Neural crest cell (in vitro differentiated cells): ENCODE measurements at regions not wholly inside any gene's neighbourhood (a gene's known extent, or its start where the extent isn't known, plus 50 kb on each side); places are given as distances from the start of the nearest gene placed in this dataset.

Experiments
- DNase-seq: peaks from one replicate; pipeline ENCODE4 v3.0.0; 2021; ENCODE audit warnings: low read depth, mixed read lengths, low spot score
- H3K27ac Mint-ChIP-seq: one replicate; pipeline ENCODE4 v1.8.0; 2021; ENCODE audit warnings: mild to moderate bottlenecking, mixed read lengths; ENCODE audit not compliant: unreplicated experiment
- H3K27me3 Mint-ChIP-seq: 2 replicates; pipeline ENCODE4 v1.8.0; 2021; ENCODE audit warnings: low read depth, mild to moderate bottlenecking, mixed read lengths
- H3K36me3 Mint-ChIP-seq: 2 replicates; pipeline ENCODE4 v1.8.0; 2021; ENCODE audit warnings: low read depth, mild to moderate bottlenecking, mixed read lengths
- H3K4me1 Mint-ChIP-seq: 2 replicates; pipeline ENCODE4 v1.8.0; 2021; ENCODE audit warnings: mixed read lengths
- H3K4me3 Mint-ChIP-seq: one replicate; pipeline ENCODE4 v1.8.0; 2021; ENCODE audit warnings: mild to moderate bottlenecking, mixed read lengths
- H3K9me3 Mint-ChIP-seq: 2 replicates; pipeline ENCODE4 v1.8.0; 2021; ENCODE audit warnings: mixed read lengths
- CTCF ChIP-seq: fragments of 200-600 bp; sonication (generic); conservative IDR thresholded peaks from 2 replicates; pipeline ENCODE4 v1.5.0; 2021; ENCODE audit warnings: antibody characterized with exemption, mild to moderate bottlenecking

GRCh38 chr7:20558963-20559716 is 56.3 kb upstream of the ABCB5 start:
- Mint-ChIP-seq H3K4me3 (no peak overlapping the region), H3K36me3 (peaks cover under 1% of the 10 kb centered on the region), H3K27ac (no peak overlapping the region)

DNA sequence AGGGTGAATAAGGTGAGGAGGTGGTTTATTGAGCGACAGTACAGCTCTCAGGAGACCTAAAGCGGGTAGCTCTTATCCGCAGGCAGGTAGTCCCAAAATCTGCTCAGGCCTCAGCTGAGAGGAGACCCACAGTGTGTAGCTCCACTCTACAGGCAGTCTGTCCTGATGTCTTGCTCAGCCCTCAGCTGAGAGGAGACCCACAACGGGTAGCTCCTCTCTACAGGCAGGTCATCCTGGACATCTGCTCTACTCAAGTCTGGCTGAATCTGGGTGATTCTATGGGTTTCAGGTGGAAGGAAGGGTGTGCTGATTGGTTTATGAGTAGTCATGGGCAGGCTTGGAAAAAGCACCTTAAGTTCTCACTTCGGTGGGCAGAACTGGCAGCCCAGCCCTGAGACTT is 55.6 kb upstream of the ABCB5 start:
- Mint-ChIP-seq H3K9me3 (peaks cover 8% of the 10 kb centered on the region), H3K4me1 (peaks cover 22% of the 10 kb centered on the region), H3K36me3 (peaks cover under 1% of the 10 kb centered on the region), H3K27ac (no peak overlapping the region), H3K4me3 (no peak overlapping the region), H3K27me3 (no peaks in the 10 kb centered on the region)
- no peak for TF ChIP-seq CTCF
- no peak for DNase-seq

More at GRCh38 chr7:20558963-20559716, 56.3 kb upstream of the ABCB5 start:
- DNase-seq: no peak
- no peaks in the 10 kb centered on the region for H3K27me3 Mint-ChIP-seq
- no peak for TF ChIP-seq CTCF
- peaks cover 8% of the 10 kb centered on the region for H3K9me3 Mint-ChIP-seq
- H3K4me1 Mint-ChIP-seq: peaks cover 22% of the 10 kb centered on the region

DNA sequence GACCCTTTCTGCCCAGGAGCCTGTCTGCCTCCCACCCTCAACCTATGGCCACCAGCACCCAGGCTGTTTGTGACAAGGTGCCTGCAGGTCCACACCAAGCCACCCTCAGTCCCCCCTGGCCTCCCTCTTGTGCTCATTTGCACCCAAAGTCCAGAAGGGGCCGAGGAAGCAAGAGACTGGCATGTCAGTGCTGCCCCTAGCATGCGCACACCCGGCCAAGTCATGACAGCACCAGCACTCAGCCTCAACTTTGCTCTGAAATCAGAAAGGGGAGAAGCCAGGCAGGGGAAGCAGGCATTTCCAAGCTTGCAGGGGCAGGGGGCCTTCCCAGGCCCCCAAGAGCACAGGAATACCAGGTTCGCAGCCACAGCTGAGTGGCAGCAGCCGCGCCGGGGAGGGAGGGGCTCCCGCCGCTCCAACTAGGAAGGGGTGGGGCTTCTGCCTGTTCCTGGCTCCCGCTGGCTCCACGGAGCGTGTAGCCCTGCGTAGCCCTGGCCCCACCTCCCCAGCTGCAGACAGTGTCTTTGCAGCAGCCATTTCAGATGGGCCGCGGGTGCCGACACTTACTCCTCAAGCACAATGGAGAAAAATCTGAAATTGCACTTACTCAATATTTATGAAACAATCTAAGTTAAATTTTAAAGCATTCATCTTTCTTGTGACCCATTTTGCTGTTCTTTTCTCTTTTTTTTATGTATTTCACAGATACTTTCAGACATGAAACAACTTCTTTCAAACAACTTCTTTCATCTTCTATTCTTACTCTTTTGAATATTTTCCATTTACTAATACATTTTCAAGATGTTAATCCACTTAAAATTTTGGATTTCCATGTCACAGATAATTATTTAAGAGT is 54.9 kb upstream of the ABCB5 start:
- Mint-ChIP-seq H3K27ac (no peak overlapping the region), H3K9me3 (peaks cover 8% of the 10 kb centered on the region), H3K4me3 (no peak overlapping the region), H3K27me3 (no peaks in the 10 kb centered on the region), H3K36me3 (peaks cover 3% of the 10 kb centered on the region), H3K4me1 (peaks cover 22% of the 10 kb centered on the region)
- DNase-seq: no peak
- no peak for TF ChIP-seq CTCF

DNA sequence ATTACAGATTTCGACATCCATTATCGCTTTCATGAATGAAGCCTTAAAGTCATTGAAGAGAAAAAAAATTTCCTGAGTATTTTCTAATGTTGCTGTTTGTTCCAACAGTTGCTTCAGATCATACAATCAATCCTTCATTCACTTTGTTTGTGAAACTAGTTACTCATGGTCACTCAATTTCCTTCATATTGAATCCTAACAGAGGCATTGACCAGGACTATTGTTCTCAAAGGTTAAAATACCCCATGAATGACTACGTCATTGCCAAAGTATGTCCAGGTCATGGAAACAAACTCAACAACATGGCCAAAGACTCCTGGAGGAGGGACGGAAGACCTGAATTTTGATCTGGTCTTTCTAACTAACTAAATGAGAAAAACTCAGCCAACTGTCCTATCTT is 54.0 kb upstream of the ABCB5 start:
- Mint-ChIP-seq H3K4me3 (no peak overlapping the region), H3K27me3 (no peaks in the 10 kb centered on the region), H3K4me1 (peaks cover 22% of the 10 kb centered on the region), H3K27ac (no peak overlapping the region), H3K36me3 (peaks cover 7% of the 10 kb centered on the region), H3K9me3 (peaks cover 5% of the 10 kb centered on the region)
- DNase-seq: no peak
- no peak for TF ChIP-seq CTCF

DNA sequence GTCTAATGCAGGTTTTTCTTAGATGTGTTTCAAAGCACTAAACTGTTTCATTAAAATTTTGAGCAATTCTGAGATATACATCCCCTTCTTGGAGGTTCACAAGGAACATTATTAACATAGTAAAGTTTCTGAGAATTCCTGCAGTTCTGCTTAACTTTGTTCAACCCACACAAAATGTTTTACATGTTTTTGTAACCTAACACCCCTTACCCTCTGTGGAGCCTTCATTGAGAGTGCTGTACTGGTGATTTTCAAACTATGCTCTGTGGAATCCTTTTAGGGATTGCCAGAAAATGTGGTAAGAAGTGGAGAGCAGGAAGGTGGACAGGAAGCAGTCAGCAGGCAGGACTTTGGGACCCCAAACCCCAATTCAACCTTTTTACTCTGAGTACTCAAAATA is 53.6 kb upstream of the ABCB5 start:
- Mint-ChIP-seq H3K9me3 (peaks cover 5% of the 10 kb centered on the region), H3K4me1 (peaks cover 22% of the 10 kb centered on the region), H3K36me3 (peaks cover 7% of the 10 kb centered on the region), H3K27ac (no peak overlapping the region), H3K27me3 (no peaks in the 10 kb centered on the region), H3K4me3 (no peak overlapping the region)
- DNase-seq: no peak
- no peak for TF ChIP-seq CTCF
